ENCODE measurements at regions not wholly inside any gene's neighbourhood (a gene's known extent, or its start where the extent isn't known, plus 50 kb on each side); places are given as distances from the start of the nearest gene placed in this dataset.

- no peak for TF ChIP-seq ZBTB7A (IDR thresholded peaks at IDR 0.05; ENCODE audit: low read depth)
- TF ChIP-seq TEAD4 (IDR thresholded peaks at IDR 0.05) = no peak
- TF ChIP-seq CREB1 (IDR thresholded peaks at IDR 0.05; ENCODE audit: low read depth) = no peak
- TF ChIP-seq EGR1 (IDR thresholded peaks at IDR 0.05) = no peak
- no peak for TF ChIP-seq YY1 (IDR thresholded peaks at IDR 0.05; ENCODE audit: low read depth)
- no peak for TF ChIP-seq TCF12 (IDR thresholded peaks at IDR 0.05; ENCODE audit: low read depth)
- TF ChIP-seq, protein P1, sequence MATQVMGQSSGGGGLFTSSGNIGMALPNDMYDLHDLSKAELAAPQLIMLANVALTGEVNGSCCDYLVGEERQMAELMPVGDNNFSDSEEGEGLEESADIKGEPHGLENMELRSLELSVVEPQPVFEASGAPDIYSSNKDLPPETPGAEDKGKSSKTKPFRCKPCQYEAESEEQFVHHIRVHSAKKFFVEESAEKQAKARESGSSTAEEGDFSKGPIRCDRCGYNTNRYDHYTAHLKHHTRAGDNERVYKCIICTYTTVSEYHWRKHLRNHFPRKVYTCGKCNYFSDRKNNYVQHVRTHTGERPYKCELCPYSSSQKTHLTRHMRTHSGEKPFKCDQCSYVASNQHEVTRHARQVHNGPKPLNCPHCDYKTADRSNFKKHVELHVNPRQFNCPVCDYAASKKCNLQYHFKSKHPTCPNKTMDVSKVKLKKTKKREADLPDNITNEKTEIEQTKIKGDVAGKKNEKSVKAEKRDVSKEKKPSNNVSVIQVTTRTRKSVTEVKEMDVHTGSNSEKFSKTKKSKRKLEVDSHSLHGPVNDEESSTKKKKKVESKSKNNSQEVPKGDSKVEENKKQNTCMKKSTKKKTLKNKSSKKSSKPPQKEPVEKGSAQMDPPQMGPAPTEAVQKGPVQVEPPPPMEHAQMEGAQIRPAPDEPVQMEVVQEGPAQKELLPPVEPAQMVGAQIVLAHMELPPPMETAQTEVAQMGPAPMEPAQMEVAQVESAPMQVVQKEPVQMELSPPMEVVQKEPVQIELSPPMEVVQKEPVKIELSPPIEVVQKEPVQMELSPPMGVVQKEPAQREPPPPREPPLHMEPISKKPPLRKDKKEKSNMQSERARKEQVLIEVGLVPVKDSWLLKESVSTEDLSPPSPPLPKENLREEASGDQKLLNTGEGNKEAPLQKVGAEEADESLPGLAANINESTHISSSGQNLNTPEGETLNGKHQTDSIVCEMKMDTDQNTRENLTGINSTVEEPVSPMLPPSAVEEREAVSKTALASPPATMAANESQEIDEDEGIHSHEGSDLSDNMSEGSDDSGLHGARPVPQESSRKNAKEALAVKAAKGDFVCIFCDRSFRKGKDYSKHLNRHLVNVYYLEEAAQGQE (IDR thresholded peaks at IDR 0.05; ENCODE audit: low read depth) = no peak
- no peak for TF ChIP-seq TAF1 (IDR thresholded peaks at IDR 0.05; ENCODE audit: low read depth)
- TF ChIP-seq CEBPB (IDR thresholded peaks at IDR 0.05) = no peak
- TF ChIP-seq, protein P2, sequence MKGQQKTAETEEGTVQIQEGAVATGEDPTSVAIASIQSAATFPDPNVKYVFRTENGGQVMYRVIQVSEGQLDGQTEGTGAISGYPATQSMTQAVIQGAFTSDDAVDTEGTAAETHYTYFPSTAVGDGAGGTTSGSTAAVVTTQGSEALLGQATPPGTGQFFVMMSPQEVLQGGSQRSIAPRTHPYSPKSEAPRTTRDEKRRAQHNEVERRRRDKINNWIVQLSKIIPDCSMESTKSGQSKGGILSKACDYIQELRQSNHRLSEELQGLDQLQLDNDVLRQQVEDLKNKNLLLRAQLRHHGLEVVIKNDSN (IDR thresholded peaks at IDR 0.05) = no peak
- TF ChIP-seq NFIC (IDR thresholded peaks at IDR 0.05) = no peak
- no peak for TF ChIP-seq FOXM1 (IDR thresholded peaks at IDR 0.05; ENCODE audit: borderline replicate concordance, low read depth)
- TF ChIP-seq RAD21 (IDR thresholded peaks at IDR 0.05; ENCODE audit: low read depth) = no peak
- TF ChIP-seq MAX (IDR thresholded peaks at IDR 0.05) = no peak
- TF ChIP-seq EP300 (IDR thresholded peaks at IDR 0.05; ENCODE audit: borderline replicate concordance) = no peak
Measured at GRCh38 chr6:18667612-18668011, 280.5 kb downstream of the RNF144B start.

- 0 out of 2 replicates have a peak, but pooled peaks have one; percentile 22 for TF ChIP-seq TEAD4 (IDR thresholded peaks at IDR 0.05)
- TF ChIP-seq NFIC (IDR thresholded peaks at IDR 0.05) = no peak
- TF ChIP-seq, protein P1 (IDR thresholded peaks at IDR 0.05; ENCODE audit: low read depth) = peak; percentile 77
Measured at GRCh38 chr6:18668994-18669393, 281.8 kb downstream of the RNF144B start.

GRCh38 chr6:18672852-18673251 lies 285.7 kb downstream of the RNF144B start:
- TF ChIP-seq EP300 (IDR thresholded peaks at IDR 0.05; ENCODE audit: borderline replicate concordance) (no peak), EGR1 (IDR thresholded peaks at IDR 0.05) (no peak), FOXM1 (IDR thresholded peaks at IDR 0.05; ENCODE audit: borderline replicate concordance, low read depth) (no peak), YY1 (IDR thresholded peaks at IDR 0.05; ENCODE audit: low read depth) (no peak), CEBPB (IDR thresholded peaks at IDR 0.05) (no peak), MAX (IDR thresholded peaks at IDR 0.05) (no peak), TCF12 (IDR thresholded peaks at IDR 0.05; ENCODE audit: low read depth) (no peak), RAD21 (IDR thresholded peaks at IDR 0.05; ENCODE audit: low read depth) (no peak), CREB1 (IDR thresholded peaks at IDR 0.05; ENCODE audit: low read depth) (no peak), NFIC (IDR thresholded peaks at IDR 0.05) (no peak), TAF1 (IDR thresholded peaks at IDR 0.05; ENCODE audit: low read depth) (no peak), ZBTB7A (IDR thresholded peaks at IDR 0.05; ENCODE audit: low read depth) (no peak), TEAD4 (IDR thresholded peaks at IDR 0.05) (no peak)
- TF ChIP-seq, protein P1 (IDR thresholded peaks at IDR 0.05; ENCODE audit: low read depth) = no peak
- TF ChIP-seq, protein P2 (IDR thresholded peaks at IDR 0.05) = no peak

GRCh38 chr6:18674346-18674745 lies 287.2 kb downstream of the RNF144B start:
- TF ChIP-seq TEAD4 (IDR thresholded peaks at IDR 0.05) (no peak), FOXM1 (IDR thresholded peaks at IDR 0.05; ENCODE audit: borderline replicate concordance, low read depth) (no peak), EP300 (IDR thresholded peaks at IDR 0.05; ENCODE audit: borderline replicate concordance) (no peak), TAF1 (IDR thresholded peaks at IDR 0.05; ENCODE audit: low read depth) (no peak), RAD21 (IDR thresholded peaks at IDR 0.05; ENCODE audit: low read depth) (no peak)

DNA sequence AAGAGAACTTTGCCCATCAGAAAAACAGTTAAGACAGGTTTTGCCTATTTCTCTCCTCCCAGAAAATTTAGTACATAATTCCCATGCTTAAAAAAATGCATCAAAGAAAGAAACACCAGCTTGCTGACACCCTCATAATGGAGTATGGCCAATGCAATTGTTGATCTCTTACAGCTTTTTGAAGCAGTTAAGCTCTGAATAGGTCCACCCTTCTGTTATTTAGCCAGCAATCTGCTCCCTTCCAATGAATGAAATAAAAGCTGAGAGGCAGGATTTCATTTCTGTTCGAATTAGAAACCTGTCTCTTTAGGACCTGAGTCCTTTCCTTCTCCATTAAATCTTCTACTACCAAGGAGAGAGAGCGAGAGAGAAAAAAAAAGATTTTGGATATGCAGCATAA lies 288.7 kb downstream of the RNF144B start:
- TF ChIP-seq EP300 (IDR thresholded peaks at IDR 0.05; ENCODE audit: borderline replicate concordance) = no peak
- no peak for TF ChIP-seq TCF12 (IDR thresholded peaks at IDR 0.05; ENCODE audit: low read depth)
- TF ChIP-seq RAD21 (IDR thresholded peaks at IDR 0.05; ENCODE audit: low read depth) = no peak
- no peak for TF ChIP-seq NFIC (IDR thresholded peaks at IDR 0.05)
- TF ChIP-seq, protein P2 (IDR thresholded peaks at IDR 0.05) = no peak
- no peak for TF ChIP-seq EGR1 (IDR thresholded peaks at IDR 0.05)
- TF ChIP-seq CEBPB (IDR thresholded peaks at IDR 0.05) = no peak
- TF ChIP-seq YY1 (IDR thresholded peaks at IDR 0.05; ENCODE audit: low read depth) = no peak
- TF ChIP-seq TAF1 (IDR thresholded peaks at IDR 0.05; ENCODE audit: low read depth) = no peak
- no peak for TF ChIP-seq MAX (IDR thresholded peaks at IDR 0.05)
- no peak for TF ChIP-seq FOXM1 (IDR thresholded peaks at IDR 0.05; ENCODE audit: borderline replicate concordance, low read depth)
